Suprapubic skin (tissue), 4 donors: ENCODE measurements at regions not wholly inside any gene's neighbourhood (a gene's known extent, or its start where the extent isn't known, plus 50 kb on each side); places are given as distances from the start of the nearest gene placed in this dataset.

ENCODE experiments used
- CTCF ChIP-seq, 2 donors: fragments of 200-600 bp in 1 of 2; fragments of 450-650 bp in 1 of 2; sonication (generic) in 1 of 2; IDR thresholded peaks; one replicate each; pipeline ENCODE4 v1.5.1; 2016 to 2019; ENCODE audit warnings: antibody characterized with exemption in 2 of 2, mild to moderate bottlenecking in 1 of 2, moderate library complexity in 1 of 2
- POLR2A ChIP-seq, 2 donors: fragments of 450-650 bp; IDR thresholded peaks; one replicate each; pipeline ENCODE4 v1.6.1; 2017; ENCODE audit warnings: antibody characterized with exemption in 2 of 2, mild to moderate bottlenecking in 2 of 2, moderate library complexity in 2 of 2
- POLR2AphosphoS5 ChIP-seq, 3 donors: sonication (generic); formaldehyde crosslinking; IDR thresholded peaks; one replicate each; pipeline ENCODE4 v1.6.1; 2017; ENCODE audit warnings: antibody characterized with exemption in 3 of 3

GRCh38 chr14:51562816-51563215 is 88.9 kb upstream of the FRMD6 start:
- TF ChIP-seq POLR2AphosphoS5 (IDR thresholded peaks at IDR 0.05) = no peak
- TF ChIP-seq CTCF (IDR thresholded peaks at IDR 0.05) = no peak
- no peak for TF ChIP-seq POLR2A (IDR thresholded peaks at IDR 0.05)
